OCI-LY7 (cell line): ENCODE measurements at regions not wholly inside any gene's neighbourhood (a gene's known extent, or its start where the extent isn't known, plus 50 kb on each side); places are given as distances from the start of the nearest gene placed in this dataset.

Source experiments
- BruUV-seq: library from RNA; stranded (reverse); fragments of 400-500 nt; replicated peaks from 2 replicates; lab custom pipeline; 2021; lab: Mats Ljungman, UMichigan
- CTCF ChIA-PET: fragments of 300-600 bp; sonication (Branson Sonifier 250); formaldehyde crosslinking; loops from one replicate; lab custom pipeline; 2022; ENCODE audit warnings: antibody characterized with exemption; ENCODE audit not compliant: unreplicated experiment; lab: Charles Lee
- POLR2A ChIA-PET: fragments of 300-600 bp; sonication (Branson Sonifier 250); formaldehyde crosslinking; loops from one replicate; lab custom pipeline; 2022; ENCODE audit warnings: antibody characterized with exemption; lab: Charles Lee
- DNase-seq: peaks from one replicate; pipeline ENCODE4 v3.0.0-alpha.2; 2015; ENCODE audit warnings: low spot score
- H2AFZ ChIP-seq: fragments of 200-600 bp; sonication (generic), shearing (Covaris generic); 2 replicates; pipeline ENCODE4 v1.6.1; 2014; ENCODE audit warnings: mild to moderate bottlenecking, antibody characterized with exemption, low read length, moderate library complexity
- H3K27ac ChIP-seq: fragments of 200-600 bp; sonication (generic); 2 replicates; pipeline ENCODE4 v1.5.1; 2014; ENCODE audit warnings: mixed run types, low read depth, mild to moderate bottlenecking, moderate library complexity, low read length, inconsistent platforms; ENCODE audit not compliant: poor library complexity, severe bottlenecking
- H3K36me3 ChIP-seq: fragments of 200-600 bp; sonication (generic); 2 replicates; pipeline ENCODE4 v1.6.1; 2014; ENCODE audit warnings: mild to moderate bottlenecking, antibody characterized with exemption, low read length, moderate library complexity, mixed read lengths; ENCODE audit not compliant: insufficient read depth
- H3K4me1 ChIP-seq: fragments of 200-600 bp; sonication (generic); 2 replicates; pipeline ENCODE4 v1.5.1; 2014; ENCODE audit warnings: mild to moderate bottlenecking, low read length; ENCODE audit not compliant: insufficient read depth, poor library complexity, severe bottlenecking
- H3K4me2 ChIP-seq: fragments of 200-600 bp; sonication (generic); 2 replicates; pipeline ENCODE4 v1.6.1; 2014; ENCODE audit warnings: mild to moderate bottlenecking, low read length
- H3K4me3 ChIP-seq: fragments of 200-600 bp; sonication (generic); 2 replicates; pipeline ENCODE4 v1.5.1; 2014; ENCODE audit warnings: mild to moderate bottlenecking, low read depth, low read length; ENCODE audit not compliant: poor library complexity, severe bottlenecking
- H3K79me2 ChIP-seq: fragments of 200-600 bp; sonication (generic); 2 replicates; pipeline ENCODE4 v1.6.1; 2016; ENCODE audit warnings: low read depth, mild to moderate bottlenecking, low read length, moderate library complexity, mixed read lengths; ENCODE audit not compliant: insufficient read depth
- H3K9me2 ChIP-seq: fragments of 200-600 bp; sonication (generic); 2 replicates; pipeline ENCODE4 v1.6.1; 2016; ENCODE audit warnings: mild to moderate bottlenecking, low read length, mixed read lengths; ENCODE audit not compliant: insufficient read depth
- H3K9me3 ChIP-seq: fragments of 200-600 bp; sonication (generic); 2 replicates; pipeline ENCODE4 v1.6.1; 2014; ENCODE audit warnings: mild to moderate bottlenecking, mixed run types, low read length, mixed read lengths
- H4K20me1 ChIP-seq: fragments of 200-600 bp; sonication (generic); 2 replicates; pipeline ENCODE4 v1.6.1; 2014; ENCODE audit warnings: mild to moderate bottlenecking, antibody characterized with exemption, low read length, moderate library complexity, mixed read lengths; ENCODE audit not compliant: insufficient read depth
- CTCF ChIP-seq: fragments of 200-600 bp; sonication (generic); conservative IDR thresholded peaks from 2 replicates; pipeline ENCODE4 v1.5.1; 2014; ENCODE audit warnings: mild to moderate bottlenecking, antibody characterized with exemption, low read length, moderate library complexity, mixed read lengths
- EZH2phosphoT487 ChIP-seq: fragments of 200-600 bp; sonication (generic); IDR thresholded peaks from 2 replicates; pipeline ENCODE4 v1.6.1; 2018; ENCODE audit warnings: low read depth, borderline replicate concordance, mild to moderate bottlenecking, mixed run types, antibody characterized with exemption, low read length, moderate library complexity, mixed read lengths
- intact Hi-C: fragments of 100-400 bp; cut with micrococcal nuclease; formaldehyde crosslinking; loops from one replicate; pipeline ENCODE4 v1.10.0; 2022; ENCODE audit not compliant: unreplicated experiment

- no peaks in the 10 kb centered on the region for H3K9me2 ChIP-seq
- ChIA-PET CTCF (no interaction called here), POLR2A (no interaction called here)
- no peak overlapping the region for H3K27ac ChIP-seq
- H3K4me2 ChIP-seq: no peak overlapping the region
- BruUV-seq: no TSS peak
- no peaks in the 10 kb centered on the region; the same call in 1 of the 2 replicates for H4K20me1 ChIP-seq
- H3K4me3 ChIP-seq: no peak overlapping the region
- no peak overlapping the region for H2AFZ ChIP-seq
- TF ChIP-seq CTCF (no peak), EZH2phosphoT487 (no peak)
- no peaks in the 10 kb centered on the region for H3K4me1 ChIP-seq
- DNase-seq: no peak
- H3K9me3 ChIP-seq: no peaks in the 10 kb centered on the region
- no peaks in the 10 kb centered on the region for H3K36me3 ChIP-seq
- no peaks in the 10 kb centered on the region for H3K79me2 ChIP-seq
- intact Hi-C loops: no loop called here
Observed at GRCh38 chr10:4144817-4145216, 359.8 kb upstream of the KLF6 start.

GRCh38 chr10:4141471-4141870, 356.5 kb upstream of the KLF6 start:
- Histone ChIP-seq H3K9me2 (no peaks in the 10 kb centered on the region), H2AFZ (no peak overlapping the region), H4K20me1 (no peaks in the 10 kb centered on the region; the same call in 1 of the 2 replicates), H3K36me3 (no peaks in the 10 kb centered on the region), H3K4me1 (peaks cover 6% of the 10 kb centered on the region), H3K4me2 (no peak overlapping the region), H3K4me3 (no peak overlapping the region), H3K79me2 (no peaks in the 10 kb centered on the region), H3K9me3 (no peaks in the 10 kb centered on the region), H3K27ac (no peak overlapping the region)
- no peak for DNase-seq
- intact Hi-C loops: no loop called here
- BruUV-seq: no TSS peak
- POLR2A ChIA-PET: no interaction called here
- TF ChIP-seq EZH2phosphoT487 (no peak), CTCF (no peak)
- CTCF ChIA-PET: interaction anchor here (0.7 kb wide), 1 partner anchor 73 kb away, joined by 3 read pairs; no protein-coding TSS in a partner anchor

- ChIA-PET POLR2A (interaction anchor here (0.6 to 1.7 kb wide), 2 partner anchors 27 to 397 kb away, joined by 4 to 5 read pairs; no protein-coding TSS in a partner anchor), CTCF (no interaction called here)
- no peaks in the 10 kb centered on the region for H3K9me3 ChIP-seq
- H4K20me1 ChIP-seq: no peaks in the 10 kb centered on the region; the same call in 1 of the 2 replicates
- TF ChIP-seq CTCF: no peak
- TF ChIP-seq EZH2phosphoT487: no peak
- H3K4me3 ChIP-seq: no peak overlapping the region
- intact Hi-C loops: loop anchor here (10.0 kb wide), 1 partner anchor 353 kb away; the partner anchor contains the start of gene KLF6
- DNase-seq: no peak
- BruUV-seq: no TSS peak
- H3K27ac ChIP-seq: no peak overlapping the region
- H3K4me2 ChIP-seq: no peak overlapping the region
- H3K36me3 ChIP-seq: no peaks in the 10 kb centered on the region
- H3K79me2 ChIP-seq: no peaks in the 10 kb centered on the region
- H3K4me1 ChIP-seq: peaks cover 19% of the 10 kb centered on the region
- H3K9me2 ChIP-seq: no peaks in the 10 kb centered on the region
- H2AFZ ChIP-seq: no peak overlapping the region
Observed at GRCh38 chr10:4138146-4138721, 353.2 kb upstream of the KLF6 start.
